ENCODE measurements at regions not wholly inside any gene's neighbourhood (a gene's known extent, or its start where the extent isn't known, plus 50 kb on each side); places are given as distances from the start of the nearest gene placed in this dataset.

DNA sequence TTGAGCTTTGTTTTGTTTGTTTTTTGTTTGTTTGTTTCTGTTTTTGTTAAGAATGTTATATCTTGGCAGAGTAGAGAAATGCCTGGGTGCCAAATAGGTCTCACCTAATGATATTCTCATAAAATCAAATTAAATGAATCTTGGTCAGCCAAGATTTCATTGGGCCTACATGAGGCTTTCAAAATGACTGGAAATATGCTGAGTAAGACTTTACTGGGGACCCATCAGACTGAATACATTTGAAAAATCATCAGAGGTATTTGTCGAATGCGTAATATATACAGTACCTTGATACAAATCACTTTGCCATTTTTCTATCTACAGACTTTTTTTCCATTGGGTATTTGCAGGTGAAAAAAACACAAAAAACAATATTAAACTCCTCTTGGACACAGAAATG, 480.8 kb downstream of the CDH2 start:
- no peak for TF ChIP-seq EZH2 (IDR thresholded peaks at IDR 0.05; ENCODE audit: low read depth)
- no peak for TF ChIP-seq CTCF (conservative IDR thresholded peaks at IDR 0.05)

All from PC-9 (cell line).